Kidney (tissue), 13 donors: ENCODE measurements at regions not wholly inside any gene's neighbourhood (a gene's known extent, or its start where the extent isn't known, plus 50 kb on each side); places are given as distances from the start of the nearest gene placed in this dataset.

Experiments
- DNase-seq, 5 donors: peaks; one replicate each; pipeline ENCODE4 v3.0.0-alpha.2; 2013 to 2020
- FAIRE-seq: peaks from 2 replicates; lab custom pipeline; 2012; peaks lifted over from hg19 to GRCh38; lab: Jason Lieb, UNC
- H3K27ac ChIP-seq, 2 donors: one replicate each; pipeline ENCODE4 v1.7.0; 2013; ENCODE audit warnings: low read depth in 2 of 2, low read length in 2 of 2, inconsistent platforms in 1 of 2
- H3K27me3 ChIP-seq: one replicate; pipeline ENCODE4 v1.7.1; 2013; ENCODE audit warnings: low read length, inconsistent platforms; ENCODE audit not compliant: control insufficient read depth, insufficient read depth
- H3K36me3 ChIP-seq, 3 donors: one replicate each; pipeline versions ENCODE4 v1.7.0 to v1.7.1; 2013; ENCODE audit warnings: low read length in 3 of 3, control low read depth in 1 of 3, inconsistent platforms in 1 of 3; ENCODE audit not compliant: insufficient read depth in 3 of 3, control insufficient read depth in 2 of 3
- H3K4me1 ChIP-seq, 3 donors: one replicate each; pipeline versions ENCODE4 v1.7.0 to v1.7.1; 2013; ENCODE audit warnings: low read length in 3 of 3, inconsistent platforms in 1 of 3, low read depth in 1 of 3; ENCODE audit not compliant: control insufficient read depth in 2 of 3, insufficient read depth in 2 of 3
- H3K4me3 ChIP-seq, 3 donors: one replicate each; pipeline versions ENCODE4 v1.7.0 to v1.8.1; 2013; ENCODE audit warnings: low read length in 3 of 3, control low read depth in 1 of 3, inconsistent platforms in 1 of 3
- H3K9ac ChIP-seq, 3 donors: one replicate each; pipeline versions ENCODE4 v1.7.0 to v1.7.1; 2013; ENCODE audit warnings: low read length in 3 of 3, control low read depth in 1 of 3, inconsistent platforms in 1 of 3
- H3K9me3 ChIP-seq, 3 donors: one replicate each; pipeline versions ENCODE4 v1.7.0 to v1.7.1; 2013; ENCODE audit warnings: low read length in 3 of 3, control low read depth in 1 of 3, inconsistent platforms in 1 of 3; ENCODE audit not compliant: control insufficient read depth in 2 of 3, insufficient read depth in 1 of 3
- intact Hi-C: fragments of 100-400 bp; cut with DNase I; formaldehyde crosslinking; loops from one replicate; pipeline ENCODE4 v1.11.1; 2022
- TF ChIP-seq, protein P1 (sequence below): IDR thresholded peaks from 3 replicates; pipeline ENCODE4 v1.5.1; 2012; ENCODE audit warnings: mild to moderate bottlenecking, moderate library complexity, borderline replicate concordance; ENCODE audit not compliant: insufficient read depth; ENCODE audit errors: extremely low read depth
- donor health status: control.
- donor health status: control.
- donor health status: control.
- donor health status: control.
- donor health status: control.
- donor health status: DM: yes; HTN: yes; CAD: no.
- donor health status: Normal renal cell carcinoma (clear cell type).

DNA sequence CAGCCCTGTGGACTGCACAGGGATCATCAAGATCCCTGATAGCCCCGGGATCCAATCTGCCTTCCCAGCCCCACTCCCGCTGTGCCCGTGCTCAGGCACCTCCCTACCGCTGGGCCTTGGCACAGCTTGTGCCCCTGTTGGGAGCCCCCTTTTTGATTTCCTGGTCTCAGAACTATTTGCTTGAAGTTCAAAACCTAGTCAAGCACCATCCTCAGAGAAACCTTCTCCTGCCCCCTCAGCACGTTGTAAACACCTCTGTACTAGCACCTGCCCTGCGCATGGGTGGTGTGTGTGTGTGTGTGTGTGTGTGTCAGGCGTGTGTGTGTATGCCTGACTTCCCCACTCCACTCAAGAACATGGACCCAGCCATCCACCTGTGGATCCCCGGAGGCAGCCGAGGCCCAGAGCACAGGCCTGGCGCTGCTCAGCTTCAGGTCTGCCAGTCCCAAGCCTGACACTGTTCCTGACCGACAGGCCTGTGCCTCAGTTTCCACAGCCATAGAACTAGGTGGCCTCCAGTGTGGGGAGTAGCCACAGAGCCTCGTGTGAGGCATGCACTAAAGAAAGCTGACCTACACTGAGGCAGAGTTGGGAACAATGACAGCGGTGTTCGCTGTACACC, 65.5 kb downstream of the ADRA2C start:
- no peak overlapping the region for H3K27ac ChIP-seq
- DNase-seq (peak in 1 of 5 donors; percentile 53), FAIRE-seq (no peak)

DNA sequence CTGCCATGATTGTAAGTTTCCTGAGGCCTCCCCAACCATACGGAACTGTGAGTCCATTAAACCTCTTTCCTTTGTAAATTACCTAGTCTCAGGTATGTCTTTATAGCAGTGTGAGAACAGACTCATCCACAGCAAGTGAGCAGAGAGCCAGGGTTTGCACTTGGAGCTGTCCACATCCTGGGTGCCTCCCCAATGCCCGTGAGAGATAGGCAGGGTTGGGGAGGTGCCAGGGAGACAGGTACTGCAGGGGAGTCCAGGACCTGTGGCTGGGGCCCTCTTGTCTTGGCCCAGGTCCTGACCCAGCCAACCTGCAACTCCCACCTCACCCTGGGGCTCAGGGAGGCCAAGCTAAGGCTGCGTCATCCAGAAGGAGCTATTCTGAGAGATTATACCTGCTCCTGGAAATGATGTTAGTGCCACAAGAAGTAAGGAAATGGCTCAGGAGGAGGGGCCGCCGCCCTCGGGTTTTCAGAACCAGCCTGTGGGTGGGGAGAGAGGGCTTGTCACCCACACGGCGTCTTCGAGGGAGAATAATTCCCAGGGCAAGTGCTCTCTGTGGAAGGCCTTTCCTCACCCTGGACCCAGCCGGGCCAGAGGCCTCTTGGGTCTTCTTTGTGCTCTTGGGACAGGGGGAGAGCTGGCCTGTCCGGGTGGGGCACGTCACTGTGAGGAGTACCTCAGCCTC, 66.5 kb downstream of the ADRA2C start:
- Histone ChIP-seq H3K4me3 (no peak overlapping the region), H3K27me3 (no peaks in the 10 kb centered on the region), H3K27ac (no peak overlapping the region), H3K9me3 (no peaks in the 10 kb centered on the region), H3K9ac (no peak overlapping the region), H3K36me3 (no peaks in the 10 kb centered on the region), H3K4me1 (peaks cover 0 to 14% (median 10%) of the 10 kb centered on the region in 3 donors)
- DNase-seq (peak in 1 of 5 donors; percentile 35), FAIRE-seq (no peak)
- intact Hi-C loops: no loop called here
- TF ChIP-seq, protein P1, sequence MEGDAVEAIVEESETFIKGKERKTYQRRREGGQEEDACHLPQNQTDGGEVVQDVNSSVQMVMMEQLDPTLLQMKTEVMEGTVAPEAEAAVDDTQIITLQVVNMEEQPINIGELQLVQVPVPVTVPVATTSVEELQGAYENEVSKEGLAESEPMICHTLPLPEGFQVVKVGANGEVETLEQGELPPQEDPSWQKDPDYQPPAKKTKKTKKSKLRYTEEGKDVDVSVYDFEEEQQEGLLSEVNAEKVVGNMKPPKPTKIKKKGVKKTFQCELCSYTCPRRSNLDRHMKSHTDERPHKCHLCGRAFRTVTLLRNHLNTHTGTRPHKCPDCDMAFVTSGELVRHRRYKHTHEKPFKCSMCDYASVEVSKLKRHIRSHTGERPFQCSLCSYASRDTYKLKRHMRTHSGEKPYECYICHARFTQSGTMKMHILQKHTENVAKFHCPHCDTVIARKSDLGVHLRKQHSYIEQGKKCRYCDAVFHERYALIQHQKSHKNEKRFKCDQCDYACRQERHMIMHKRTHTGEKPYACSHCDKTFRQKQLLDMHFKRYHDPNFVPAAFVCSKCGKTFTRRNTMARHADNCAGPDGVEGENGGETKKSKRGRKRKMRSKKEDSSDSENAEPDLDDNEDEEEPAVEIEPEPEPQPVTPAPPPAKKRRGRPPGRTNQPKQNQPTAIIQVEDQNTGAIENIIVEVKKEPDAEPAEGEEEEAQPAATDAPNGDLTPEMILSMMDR: no peak

More for the DNA sequence above, 65.5 kb downstream of the ADRA2C start:
- Histone ChIP-seq H3K9me3 (no peaks in the 10 kb centered on the region), H3K9ac (no peak overlapping the region), H3K4me1 (peaks cover 0 to 18% (median 10%) of the 10 kb centered on the region in 3 donors), H3K4me3 (no peak overlapping the region), H3K36me3 (no peaks in the 10 kb centered on the region), H3K27me3 (no peaks in the 10 kb centered on the region)
- TF ChIP-seq, protein P1: no peak
- intact Hi-C loops: no loop called here

DNA sequence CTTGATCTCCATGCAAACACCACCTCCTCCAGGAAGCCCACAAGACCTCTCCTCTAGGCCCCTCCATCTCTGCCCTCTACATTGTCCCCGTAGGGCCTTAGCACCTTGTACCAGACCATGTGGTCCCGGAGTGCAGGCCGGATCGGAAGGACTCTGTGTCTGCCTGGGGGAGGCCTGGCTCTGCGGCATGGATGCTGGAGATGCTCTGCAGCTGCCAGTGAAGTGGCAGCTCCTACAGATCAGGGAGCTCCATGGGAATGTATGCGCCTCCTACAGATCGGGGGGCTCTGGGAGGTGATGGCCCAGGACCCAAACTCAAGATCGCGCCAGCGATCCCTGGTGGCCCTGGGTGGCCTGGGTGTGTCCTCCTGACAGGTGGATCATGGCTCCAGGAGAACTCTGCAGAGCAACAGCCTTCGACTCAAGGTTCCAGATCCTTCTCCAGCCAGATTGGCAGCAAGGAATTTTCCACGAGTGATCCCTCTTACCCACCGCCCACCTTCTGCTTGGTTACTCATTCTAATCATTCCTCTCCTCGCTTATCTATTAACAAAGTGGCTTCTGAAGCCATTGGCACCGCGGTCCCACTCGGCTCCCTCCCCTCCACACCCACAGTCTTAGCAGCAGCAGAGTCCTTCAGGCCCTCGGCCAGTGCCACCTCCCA, 67.3 kb downstream of the ADRA2C start:
- TF ChIP-seq, protein P1: no peak
- Histone ChIP-seq H3K4me1 (peaks cover 0 to 9% (median 5%) of the 10 kb centered on the region in 3 donors), H3K27me3 (no peaks in the 10 kb centered on the region), H3K4me3 (no peak overlapping the region), H3K36me3 (no peaks in the 10 kb centered on the region), H3K27ac (no peak overlapping the region), H3K9ac (no peak overlapping the region), H3K9me3 (no peaks in the 10 kb centered on the region)
- FAIRE-seq (no peak), DNase-seq (peak in 1 of 5 donors; percentile 33)
- intact Hi-C loops: no loop called here
